HL-60 (cell line): ENCODE measurements at regions not wholly inside any gene's neighbourhood (a gene's known extent, or its start where the extent isn't known, plus 50 kb on each side); places are given as distances from the start of the nearest gene placed in this dataset.
A peak's percentile ranks its signal among the peaks of the same experiment; 100 is the strongest.

Experiments used
- DNase-seq, 2 experiments: peaks; one replicate each; pipeline ENCODE4 v3.0.0-alpha.2; 2010 to 2020; ENCODE audit warnings: low read depth in 1 of 2, low spot score in 1 of 2
- H3K27ac ChIP-seq: fragments of 250-450 bp; sonication (Bioruptor Pico); replicated peaks from 2 replicates; pipeline ENCODE4 v1.5.1; 2020; ENCODE audit warnings: mild to moderate bottlenecking, moderate library complexity
- H3K27me3 ChIP-seq: fragments of 250-450 bp; sonication (Bioruptor Pico); 2 replicates; pipeline ENCODE4 v1.5.1; 2021; ENCODE audit warnings: mild to moderate bottlenecking, moderate library complexity; ENCODE audit not compliant: insufficient read depth, poor library complexity, severe bottlenecking
- H3K4me3 ChIP-seq: replicated peaks from 2 replicates; pipeline ENCODE4 v1.5.1; 2011; ENCODE audit warnings: mild to moderate bottlenecking, control low read depth, low read length; ENCODE audit not compliant: insufficient read depth
- GABPA ChIP-seq: IDR thresholded peaks from 2 replicates; pipeline ENCODE4 v1.6.1; 2012; ENCODE audit warnings: low read depth
- POLR2AphosphoS5 ChIP-seq: IDR thresholded peaks from 2 replicates; pipeline ENCODE4 v1.6.1; 2012; ENCODE audit warnings: low read depth
- SPI1 ChIP-seq: IDR thresholded peaks from 2 replicates; pipeline ENCODE4 v1.6.1; 2012; ENCODE audit warnings: low read depth, mild to moderate bottlenecking, borderline replicate concordance
- TF ChIP-seq, protein P1 (sequence below): IDR thresholded peaks from 2 replicates; pipeline ENCODE4 v1.6.1; 2012; ENCODE audit warnings: low read depth; ENCODE audit not compliant: insufficient replicate concordance
- TF ChIP-seq, protein P2 (sequence below): IDR thresholded peaks from one replicate; pipeline ENCODE4 v1.5.1; 2011; ENCODE audit warnings: low read length, control low read depth, inconsistent platforms; ENCODE audit not compliant: insufficient read depth

DNA sequence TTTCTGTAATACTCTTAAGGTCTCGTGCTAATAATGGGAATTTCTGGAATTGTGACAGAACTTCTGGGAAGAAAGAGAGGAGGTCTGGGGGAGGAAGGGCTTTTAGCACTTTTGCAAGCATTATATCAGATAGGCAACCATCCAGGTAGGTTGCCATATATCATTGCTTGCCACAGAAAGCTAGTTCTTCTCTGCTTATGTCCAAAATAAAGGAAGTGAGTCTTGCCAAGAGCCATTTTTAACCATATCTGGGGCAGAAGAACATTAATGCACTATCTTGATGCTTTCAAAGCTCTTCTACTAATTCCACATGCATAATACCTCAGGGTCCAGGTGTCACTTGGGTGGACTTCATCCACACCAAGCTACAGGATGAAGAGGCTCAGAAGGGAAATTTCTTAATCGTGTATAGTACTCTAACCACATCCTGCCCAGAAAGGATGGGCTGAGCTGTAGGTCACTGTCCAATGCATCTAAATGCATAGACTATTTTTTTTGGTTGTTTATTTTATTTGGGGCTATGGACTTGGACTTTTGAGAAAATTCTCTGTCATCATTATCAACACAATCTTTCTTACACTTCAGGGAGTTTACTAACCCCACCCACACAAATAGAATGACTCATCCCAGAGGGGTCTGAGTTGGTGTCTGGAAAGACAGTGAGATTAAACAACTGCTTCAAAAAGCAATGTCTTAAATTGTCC is 68.9 kb upstream of the ADO start:
- no peak for DNase-seq
- Histone ChIP-seq H3K27ac (no peak overlapping the region), H3K27me3 (no peaks in the 10 kb centered on the region), H3K4me3 (no peak overlapping the region)
- peak; percentile 71 for TF ChIP-seq SPI1
- TF ChIP-seq, protein P1, sequence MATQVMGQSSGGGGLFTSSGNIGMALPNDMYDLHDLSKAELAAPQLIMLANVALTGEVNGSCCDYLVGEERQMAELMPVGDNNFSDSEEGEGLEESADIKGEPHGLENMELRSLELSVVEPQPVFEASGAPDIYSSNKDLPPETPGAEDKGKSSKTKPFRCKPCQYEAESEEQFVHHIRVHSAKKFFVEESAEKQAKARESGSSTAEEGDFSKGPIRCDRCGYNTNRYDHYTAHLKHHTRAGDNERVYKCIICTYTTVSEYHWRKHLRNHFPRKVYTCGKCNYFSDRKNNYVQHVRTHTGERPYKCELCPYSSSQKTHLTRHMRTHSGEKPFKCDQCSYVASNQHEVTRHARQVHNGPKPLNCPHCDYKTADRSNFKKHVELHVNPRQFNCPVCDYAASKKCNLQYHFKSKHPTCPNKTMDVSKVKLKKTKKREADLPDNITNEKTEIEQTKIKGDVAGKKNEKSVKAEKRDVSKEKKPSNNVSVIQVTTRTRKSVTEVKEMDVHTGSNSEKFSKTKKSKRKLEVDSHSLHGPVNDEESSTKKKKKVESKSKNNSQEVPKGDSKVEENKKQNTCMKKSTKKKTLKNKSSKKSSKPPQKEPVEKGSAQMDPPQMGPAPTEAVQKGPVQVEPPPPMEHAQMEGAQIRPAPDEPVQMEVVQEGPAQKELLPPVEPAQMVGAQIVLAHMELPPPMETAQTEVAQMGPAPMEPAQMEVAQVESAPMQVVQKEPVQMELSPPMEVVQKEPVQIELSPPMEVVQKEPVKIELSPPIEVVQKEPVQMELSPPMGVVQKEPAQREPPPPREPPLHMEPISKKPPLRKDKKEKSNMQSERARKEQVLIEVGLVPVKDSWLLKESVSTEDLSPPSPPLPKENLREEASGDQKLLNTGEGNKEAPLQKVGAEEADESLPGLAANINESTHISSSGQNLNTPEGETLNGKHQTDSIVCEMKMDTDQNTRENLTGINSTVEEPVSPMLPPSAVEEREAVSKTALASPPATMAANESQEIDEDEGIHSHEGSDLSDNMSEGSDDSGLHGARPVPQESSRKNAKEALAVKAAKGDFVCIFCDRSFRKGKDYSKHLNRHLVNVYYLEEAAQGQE = no peak
- TF ChIP-seq GABPA = no peak

DNA sequence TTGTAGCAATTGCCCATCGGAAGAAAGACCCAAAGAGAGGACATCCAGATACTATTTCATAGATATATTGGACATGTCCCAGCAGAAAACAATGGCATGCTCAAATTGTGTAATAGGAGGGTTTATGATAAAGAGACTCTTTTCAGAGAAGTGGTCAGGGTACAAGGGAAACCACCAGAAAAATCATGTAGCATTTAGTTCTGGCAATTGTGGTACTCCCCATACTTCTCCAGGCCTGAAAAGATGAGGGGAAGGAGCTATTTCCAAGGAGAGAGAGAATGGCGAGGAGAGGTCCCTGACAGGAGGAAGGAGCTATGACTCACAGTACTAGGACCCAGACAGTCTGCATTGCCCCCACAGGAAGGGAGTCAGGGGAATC is 68.4 kb upstream of the ADO start:
- no peak overlapping the region for H3K27ac ChIP-seq
- TF ChIP-seq POLR2AphosphoS5 (no peak), GABPA (no peak), SPI1 (no peak)
- TF ChIP-seq, protein P2, sequence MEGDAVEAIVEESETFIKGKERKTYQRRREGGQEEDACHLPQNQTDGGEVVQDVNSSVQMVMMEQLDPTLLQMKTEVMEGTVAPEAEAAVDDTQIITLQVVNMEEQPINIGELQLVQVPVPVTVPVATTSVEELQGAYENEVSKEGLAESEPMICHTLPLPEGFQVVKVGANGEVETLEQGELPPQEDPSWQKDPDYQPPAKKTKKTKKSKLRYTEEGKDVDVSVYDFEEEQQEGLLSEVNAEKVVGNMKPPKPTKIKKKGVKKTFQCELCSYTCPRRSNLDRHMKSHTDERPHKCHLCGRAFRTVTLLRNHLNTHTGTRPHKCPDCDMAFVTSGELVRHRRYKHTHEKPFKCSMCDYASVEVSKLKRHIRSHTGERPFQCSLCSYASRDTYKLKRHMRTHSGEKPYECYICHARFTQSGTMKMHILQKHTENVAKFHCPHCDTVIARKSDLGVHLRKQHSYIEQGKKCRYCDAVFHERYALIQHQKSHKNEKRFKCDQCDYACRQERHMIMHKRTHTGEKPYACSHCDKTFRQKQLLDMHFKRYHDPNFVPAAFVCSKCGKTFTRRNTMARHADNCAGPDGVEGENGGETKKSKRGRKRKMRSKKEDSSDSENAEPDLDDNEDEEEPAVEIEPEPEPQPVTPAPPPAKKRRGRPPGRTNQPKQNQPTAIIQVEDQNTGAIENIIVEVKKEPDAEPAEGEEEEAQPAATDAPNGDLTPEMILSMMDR = no peak
- TF ChIP-seq, protein P1 = no peak
- DNase-seq = no peak
- H3K4me3 ChIP-seq = no peak overlapping the region
- H3K27me3 ChIP-seq = no peaks in the 10 kb centered on the region

DNA sequence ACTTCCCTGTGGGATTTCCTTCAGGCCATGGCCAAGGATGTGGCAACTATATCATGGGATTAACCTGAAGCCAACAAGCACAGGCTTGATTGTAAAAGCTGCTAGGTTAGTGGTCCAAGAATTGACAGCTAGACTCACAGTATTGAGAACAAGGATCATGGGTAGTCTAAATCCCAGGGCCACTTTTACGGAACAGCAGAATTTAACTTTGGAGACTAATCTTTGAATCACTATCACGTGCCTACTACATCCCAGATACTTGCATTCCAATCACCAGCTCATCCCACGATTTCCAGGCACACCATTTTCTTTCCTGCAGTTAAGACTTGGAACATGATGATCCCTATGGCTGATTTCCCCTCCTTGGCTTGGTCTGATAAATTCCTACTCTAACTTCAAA is 65.6 kb upstream of the ADO start:
- TF ChIP-seq SPI1 = no peak
- TF ChIP-seq, protein P1 = no peak
- TF ChIP-seq POLR2AphosphoS5 = no peak
- no peak for TF ChIP-seq GABPA
- TF ChIP-seq, protein P2 = no peak
- Histone ChIP-seq H3K27me3 (no peaks in the 10 kb centered on the region), H3K4me3 (no peak overlapping the region), H3K27ac (no peak overlapping the region)
- DNase-seq = no peak
